HepG2 (cell line): ENCODE measurements at regions not wholly inside any gene's neighbourhood (a gene's known extent, or its start where the extent isn't known, plus 50 kb on each side); places are given as distances from the start of the nearest gene placed in this dataset.
"Not testable (repeated sequence)": the region's sequence is repeated elsewhere in the genome, so short reads cannot be mapped to it uniquely, and the experiment has no call there.

Experiments used
- ATAC-seq: fragments of 200-7000 bp; cut with Tn5 transposase; 3 replicates; pipeline ENCODE4 v1.9.1; 2020; ENCODE audit warnings: mild to moderate bottlenecking, moderate library complexity
- BruUV-seq: library from RNA; stranded (reverse); fragments of 400-500 nt; replicated peaks from 2 replicates; lab custom pipeline; 2021; lab: Mats Ljungman, UMichigan
- CTCF ChIA-PET: fragments of 300-600 bp; formaldehyde crosslinking; extraction: SDS; loops from one replicate; lab custom pipeline; 2021; ENCODE audit warnings: low total read pairs, inconsistent platforms, low intra/inter-chr PET ratio; lab: Yijun Ruan, JAX
- POLR2A ChIA-PET: fragments of 350-600 bp; sonication (Branson Sonifier 250); formaldehyde crosslinking; loops from one replicate; lab custom pipeline; 2020; ENCODE audit warnings: antibody characterized with exemption, inconsistent platforms; lab: Yijun Ruan, JAX
- DNase-seq: peaks from one replicate; pipeline ENCODE4 v3.0.0-alpha.2; 2015; ENCODE audit warnings: low spot score
- FAIRE-seq: peaks from 3 replicates; lab custom pipeline; 2011; peaks lifted over from hg19 to GRCh38; lab: Jason Lieb, UNC
- H2AFZ ChIP-seq: one replicate; pipeline ENCODE4 v1.6.1; 2011; ENCODE audit warnings: low read length, inconsistent platforms
- H3K27ac ChIP-seq: fragments of 300-600 bp; 3 replicates; pipeline ENCODE4 v1.8.0; 2011; ENCODE audit warnings: mixed run types, mild to moderate bottlenecking, mixed read lengths, low read length, inconsistent platforms; ENCODE audit not compliant: insufficient read depth; ENCODE audit errors: extremely low read length
- H3K27me3 ChIP-seq, 2 experiments: fragments of 200-600 bp in 1 of 2; 2 replicates in 1 of 2; 3 replicates in 1 of 2; pipeline versions ENCODE4 v1.6.0 to v1.8.0; 2011; ENCODE audit warnings: low read length in 2 of 2, mild to moderate bottlenecking in 2 of 2, moderate library complexity in 2 of 2, inconsistent platforms in 1 of 2; ENCODE audit not compliant: insufficient read depth in 2 of 2, control insufficient read depth in 1 of 2
- H3K36me3 ChIP-seq, 2 experiments: fragments of 200-600 bp in 1 of 2; replicated peaks in 1 of 2; 2 replicates in 1 of 2; 3 replicates in 1 of 2; pipeline versions ENCODE4 v1.5.1 to v1.8.0; 2011; ENCODE audit warnings: low read length in 2 of 2, inconsistent platforms in 1 of 2; ENCODE audit not compliant: insufficient read depth in 2 of 2, control insufficient read depth in 1 of 2
- H3K4me1 ChIP-seq: 2 replicates; pipeline ENCODE4 v1.5.1; 2012; ENCODE audit warnings: low read length, inconsistent platforms; ENCODE audit not compliant: insufficient read depth
- H3K4me2 ChIP-seq: 2 replicates; pipeline ENCODE4 v1.6.0; 2011; ENCODE audit warnings: low read depth, low read length, inconsistent platforms
- H3K4me3 ChIP-seq, 3 experiments: fragments of 200-600 bp in 1 of 3; sonication (generic), shearing (Covaris generic) in 1 of 3; replicated peaks in 1 of 3; 2 replicates each; pipeline ENCODE4 v1.5.1; 2011 to 2016; ENCODE audit warnings: low read length in 3 of 3, inconsistent platforms in 2 of 3, low read depth in 2 of 3, mild to moderate bottlenecking in 2 of 3, control low read depth in 1 of 3, mixed read lengths in 1 of 3; ENCODE audit not compliant: insufficient read depth in 1 of 3
- H3K79me2 ChIP-seq: one replicate; pipeline ENCODE4 v1.6.1; 2011; ENCODE audit warnings: low read length, inconsistent platforms; ENCODE audit not compliant: insufficient read depth
- H3K9ac ChIP-seq: 2 replicates; pipeline ENCODE4 v1.6.0; 2011; ENCODE audit warnings: mild to moderate bottlenecking, low read depth, low read length, inconsistent platforms; ENCODE audit not compliant: insufficient read depth
- H3K9me3 ChIP-seq: 2 replicates; pipeline ENCODE4 v1.5.1; 2012; ENCODE audit warnings: mild to moderate bottlenecking, low read length
- H4K20me1 ChIP-seq: 2 replicates; pipeline ENCODE4 v1.6.0; 2011; ENCODE audit warnings: inconsistent platforms, mild to moderate bottlenecking, low read length, moderate library complexity; ENCODE audit not compliant: insufficient read depth
- REST ChIP-seq, 2 experiments: IDR thresholded peaks; 2 replicates each; pipeline ENCODE4 v1.6.1; 2011 to 2012; ENCODE audit warnings: low read length in 2 of 2, borderline replicate concordance in 1 of 2, low read depth in 1 of 2, mild to moderate bottlenecking in 1 of 2, moderate library complexity in 1 of 2
- ZUFSP ChIP-seq: sonication (generic); formaldehyde crosslinking; IDR thresholded peaks from 2 replicates; pipeline ENCODE4 v1.9.0; 2021; ENCODE audit warnings: missing genetic modification reagents, mild to moderate bottlenecking, borderline replicate concordance
- whole genome bisulfite sequencing: methylation state at CpG from one replicate; pipeline ENCODE4 v1.1.6; 2017; ENCODE audit warnings: low lambda C conversion rate; 5-methylcytosine and 5-hydroxymethylcytosine counted together
- in situ Hi-C: cut with HindIII; loops from 2 replicates; pipeline ENCODE4 v1.10.0; 2017; ENCODE audit warnings: low pct_unique_long_range_greater_than_20kb; ENCODE audit not compliant: extremely low pct_ligation_motif_present
- intact Hi-C: fragments of 100-400 bp; cut with micrococcal nuclease; formaldehyde crosslinking; loops from one replicate; pipeline ENCODE4 v1.10.0; 2022; ENCODE audit not compliant: unreplicated experiment

GRCh38 chr16:17038415-17038814 is 432.3 kb downstream of the XYLT1 start:
- H3K4me3 ChIP-seq: no peak overlapping the region
- POLR2A ChIA-PET: no interaction called here
- TF ChIP-seq ZUFSP (no peak), REST (IDR thresholded peaks at IDR 0.05; ENCODE audit: borderline replicate concordance in 1 of 2, low read depth in 1 of 2, low read length in 2 of 2) (peak; percentile 11 to 87)
- in situ Hi-C loops: no loop called here
- no peak for DNase-seq
- no peaks in the 10 kb centered on the region for H4K20me1 ChIP-seq
- no peak overlapping the region for H3K27ac ChIP-seq
- FAIRE-seq: no peak
- no peak overlapping the region for H3K4me2 ChIP-seq
- no peaks in the 10 kb centered on the region for H3K79me2 ChIP-seq
- BruUV-seq: no TSS peak
- no peak overlapping the region for H2AFZ ChIP-seq
- H3K36me3 ChIP-seq: no peaks in the 10 kb centered on the region
- WGBS: 34% methylated on average over 5 of the region's 5 CpGs
- 0 out of 2 replicates have a peak, but pooled peaks cover 5% of the 10 kb centered on the region for H3K9me3 ChIP-seq
- intact Hi-C loops: no loop called here
- H3K9ac ChIP-seq: no peak overlapping the region
- CTCF ChIA-PET: no interaction called here
- H3K4me1 ChIP-seq: no peaks in the 10 kb centered on the region
- no peak for ATAC-seq
- H3K27me3 ChIP-seq: no peaks in the 10 kb centered on the region; a peak in 1 of 5 replicates

DNA sequence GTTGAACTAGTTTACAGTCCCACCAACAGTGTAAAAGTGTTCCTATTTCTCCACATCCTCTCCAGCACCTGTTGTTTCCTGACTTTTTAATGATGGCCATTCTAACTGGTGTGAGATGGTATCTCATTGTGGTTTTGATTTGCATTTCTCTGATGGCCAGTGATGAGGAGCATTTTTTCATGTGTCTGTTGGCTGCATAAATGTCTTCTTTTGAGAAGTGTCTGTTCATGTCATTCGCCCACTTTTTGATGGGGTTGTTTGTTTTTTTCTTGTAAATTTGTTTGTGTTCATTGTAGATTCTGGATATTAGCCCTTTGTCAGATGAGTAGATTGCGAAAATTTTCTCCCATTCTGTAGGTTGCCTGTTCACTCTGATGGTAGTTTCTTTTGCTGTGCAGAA is 421.7 kb downstream of the XYLT1 start:
- in situ Hi-C loops, BruUV-seq: not testable (repeated sequence)
- WGBS: 3% methylated on average over 2 of the region's 2 CpGs

More for the DNA sequence above, 421.7 kb downstream of the XYLT1 start:
- H3K27me3 ChIP-seq, ATAC-seq, POLR2A ChIA-PET, H2AFZ ChIP-seq, H3K27ac ChIP-seq, H4K20me1 ChIP-seq, intact Hi-C loops, H3K4me2 ChIP-seq, H3K4me1 ChIP-seq, H3K4me3 ChIP-seq, DNase-seq, H3K9me3 ChIP-seq, H3K79me2 ChIP-seq, FAIRE-seq, H3K9ac ChIP-seq, H3K36me3 ChIP-seq, CTCF ChIA-PET: not testable (repeated sequence)
